DOHH2 (cell line): ENCODE measurements at regions not wholly inside any gene's neighbourhood (a gene's known extent, or its start where the extent isn't known, plus 50 kb on each side); places are given as distances from the start of the nearest gene placed in this dataset.

Source experiments
- EZH2phosphoT487 ChIP-seq: fragments of 200-600 bp; sonication (generic); IDR thresholded peaks from 2 replicates; pipeline ENCODE4 v1.6.1; 2017; ENCODE audit warnings: borderline replicate concordance, mild to moderate bottlenecking, antibody characterized with exemption, low read length, moderate library complexity, mixed read lengths
- TF ChIP-seq, protein P1 (sequence below): fragments of 200-600 bp; sonication (generic); IDR thresholded peaks from one replicate; pipeline ENCODE4 v1.5.1; 2014; ENCODE audit warnings: antibody characterized with exemption, mild to moderate bottlenecking, low read depth, low read length; ENCODE audit not compliant: poor library complexity, severe bottlenecking

DNA sequence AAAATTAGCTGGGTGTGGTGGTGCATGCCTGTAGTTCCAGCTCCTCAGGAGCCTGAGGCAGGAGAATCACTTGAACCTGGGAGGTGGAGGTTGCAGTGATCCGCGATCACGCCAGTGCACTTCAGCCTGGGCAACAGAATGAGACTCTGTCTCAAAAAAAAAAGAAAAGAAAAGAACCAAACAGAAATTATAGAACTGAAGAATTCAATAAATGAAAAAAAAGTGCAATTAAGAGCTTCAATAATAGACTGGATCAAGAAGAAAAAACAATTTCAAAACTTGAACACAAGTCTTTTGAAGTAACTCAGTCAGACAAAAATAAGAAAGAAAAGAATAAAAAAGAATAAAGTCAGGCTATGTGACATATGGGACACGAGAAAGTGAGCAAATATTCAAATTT, 175.8 kb upstream of the ZSWIM2 start:
- TF ChIP-seq, protein P1, sequence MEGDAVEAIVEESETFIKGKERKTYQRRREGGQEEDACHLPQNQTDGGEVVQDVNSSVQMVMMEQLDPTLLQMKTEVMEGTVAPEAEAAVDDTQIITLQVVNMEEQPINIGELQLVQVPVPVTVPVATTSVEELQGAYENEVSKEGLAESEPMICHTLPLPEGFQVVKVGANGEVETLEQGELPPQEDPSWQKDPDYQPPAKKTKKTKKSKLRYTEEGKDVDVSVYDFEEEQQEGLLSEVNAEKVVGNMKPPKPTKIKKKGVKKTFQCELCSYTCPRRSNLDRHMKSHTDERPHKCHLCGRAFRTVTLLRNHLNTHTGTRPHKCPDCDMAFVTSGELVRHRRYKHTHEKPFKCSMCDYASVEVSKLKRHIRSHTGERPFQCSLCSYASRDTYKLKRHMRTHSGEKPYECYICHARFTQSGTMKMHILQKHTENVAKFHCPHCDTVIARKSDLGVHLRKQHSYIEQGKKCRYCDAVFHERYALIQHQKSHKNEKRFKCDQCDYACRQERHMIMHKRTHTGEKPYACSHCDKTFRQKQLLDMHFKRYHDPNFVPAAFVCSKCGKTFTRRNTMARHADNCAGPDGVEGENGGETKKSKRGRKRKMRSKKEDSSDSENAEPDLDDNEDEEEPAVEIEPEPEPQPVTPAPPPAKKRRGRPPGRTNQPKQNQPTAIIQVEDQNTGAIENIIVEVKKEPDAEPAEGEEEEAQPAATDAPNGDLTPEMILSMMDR = no peak
- no peak for TF ChIP-seq EZH2phosphoT487
